HG03064 (cell line): ENCODE measurements at regions not wholly inside any gene's neighbourhood (a gene's known extent, or its start where the extent isn't known, plus 50 kb on each side); places are given as distances from the start of the nearest gene placed in this dataset.

Experiments used
- ATAC-seq: cut with Tn5 transposase; IDR thresholded peaks from one replicate; pipeline ENCODE4 v1.9.1; 2021; ENCODE audit warnings: low read depth; ENCODE audit not compliant: unreplicated experiment

DNA sequence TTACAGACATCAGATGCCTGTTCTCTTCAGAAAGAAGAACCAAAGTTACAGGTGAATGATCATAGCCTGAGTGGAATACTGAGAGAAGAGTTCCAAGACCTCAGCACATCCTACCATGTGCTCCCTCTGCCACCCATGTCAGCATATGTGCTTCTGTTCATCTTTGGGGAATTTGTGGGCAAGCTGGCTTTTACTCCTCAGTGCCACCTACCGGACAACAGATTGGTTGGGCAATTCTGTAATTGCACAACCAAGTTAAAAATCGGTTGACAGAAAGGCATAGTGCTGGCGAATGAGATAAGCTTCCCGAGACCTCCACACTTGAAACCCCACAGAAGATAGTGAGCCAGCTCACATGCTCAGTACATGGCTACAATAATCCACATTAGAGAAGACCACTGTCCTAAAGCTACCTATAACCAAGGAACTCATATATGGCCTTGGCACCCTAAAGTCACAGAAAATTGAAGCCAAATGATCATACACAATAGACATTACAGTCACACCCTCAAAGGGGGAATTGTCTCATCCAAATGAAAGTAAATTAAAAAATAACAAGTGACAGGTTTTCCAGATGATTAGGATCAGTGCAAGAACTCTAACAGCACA lies 1238.0 kb upstream of the NUDT12 start:
- ATAC-seq, result no peak

DNA sequence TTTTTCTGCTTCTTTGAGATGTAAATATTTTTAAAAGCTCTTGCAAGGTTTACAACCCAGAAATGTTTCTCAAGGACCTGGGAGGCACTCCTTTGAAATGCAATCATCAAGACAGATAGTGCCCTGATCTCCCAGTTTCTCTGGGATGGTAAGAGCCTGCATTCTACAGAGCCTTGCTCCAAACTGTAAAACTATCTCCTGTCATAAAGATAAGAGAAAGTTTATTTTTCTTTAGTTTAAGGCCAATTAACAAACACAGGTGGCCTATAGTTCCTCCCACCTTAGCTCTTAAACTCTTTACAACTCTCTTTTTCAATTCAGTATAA lies 1231.1 kb upstream of the NUDT12 start:
- no peak for ATAC-seq

DNA sequence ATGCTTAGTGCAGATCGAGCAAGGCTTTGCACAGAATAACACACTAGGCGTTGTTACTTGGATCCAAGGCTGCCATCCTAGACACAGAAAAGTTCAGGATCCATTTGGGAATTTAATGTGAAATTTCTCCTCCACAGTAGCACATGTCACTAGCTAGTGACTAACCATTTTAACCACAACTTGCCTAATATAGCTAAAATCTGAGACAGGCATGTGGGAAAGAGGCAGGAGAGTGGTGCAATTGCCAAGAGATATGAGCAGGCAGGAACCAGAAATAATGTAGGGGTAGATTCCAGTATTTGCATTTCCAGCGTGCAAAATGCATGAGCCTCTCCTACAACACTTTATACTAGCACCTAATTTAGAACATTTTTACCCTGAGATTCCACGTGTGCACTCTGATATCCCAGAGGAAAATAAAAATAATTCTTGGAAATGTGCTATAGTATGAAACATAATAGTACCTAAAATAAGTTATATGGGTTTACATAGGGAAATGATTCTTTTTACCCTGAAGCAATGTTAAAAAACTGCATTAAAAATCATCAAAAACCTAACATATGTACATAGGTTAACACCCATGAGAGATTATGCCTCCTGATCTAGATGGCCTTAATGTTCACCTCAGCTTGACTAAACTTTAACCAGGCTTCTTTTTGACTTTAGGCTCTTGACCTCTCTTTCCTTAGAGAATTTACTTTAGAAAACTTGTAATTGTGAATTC lies 1230.6 kb upstream of the NUDT12 start:
- ATAC-seq, result no peak

DNA sequence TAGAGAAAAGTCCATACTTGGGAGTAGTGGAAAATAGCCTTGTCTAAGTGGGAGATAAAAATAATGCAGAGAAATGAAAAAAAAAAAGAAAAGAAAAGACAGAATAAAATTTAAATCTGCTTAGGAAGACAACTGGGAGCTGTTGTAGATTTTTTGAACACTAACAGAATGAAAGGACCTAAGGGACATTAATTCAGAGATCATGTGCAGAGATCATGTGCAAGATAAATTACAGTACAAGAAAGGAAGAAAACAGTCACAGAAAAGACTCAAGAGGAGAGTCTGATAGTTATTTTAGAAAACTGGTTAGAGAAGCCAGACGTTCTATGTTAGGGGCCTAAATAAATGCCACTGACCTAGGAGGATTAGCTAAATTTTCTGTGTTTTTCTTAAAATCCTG lies 1226.8 kb upstream of the NUDT12 start:
- ATAC-seq, result no peak

DNA sequence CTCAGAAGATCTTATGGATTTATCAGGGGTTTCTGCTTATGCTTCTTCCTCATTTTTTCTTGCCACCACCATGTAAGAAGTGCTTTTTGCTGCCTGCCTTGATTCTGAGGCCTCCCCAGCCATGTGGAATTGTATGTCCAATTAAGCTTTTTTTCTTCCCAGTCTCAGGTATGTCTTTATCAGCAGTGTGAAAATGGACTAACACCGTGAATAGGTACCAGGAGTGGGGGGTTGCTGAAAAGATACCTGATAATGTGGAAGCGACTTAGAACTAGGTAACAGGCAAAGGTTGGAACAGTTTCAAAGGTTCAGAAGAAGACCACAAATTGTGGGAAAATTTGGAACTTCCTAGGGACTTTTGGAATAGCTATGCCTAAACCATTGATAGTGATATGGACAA lies 1222.5 kb upstream of the NUDT12 start:
- no peak for ATAC-seq

DNA sequence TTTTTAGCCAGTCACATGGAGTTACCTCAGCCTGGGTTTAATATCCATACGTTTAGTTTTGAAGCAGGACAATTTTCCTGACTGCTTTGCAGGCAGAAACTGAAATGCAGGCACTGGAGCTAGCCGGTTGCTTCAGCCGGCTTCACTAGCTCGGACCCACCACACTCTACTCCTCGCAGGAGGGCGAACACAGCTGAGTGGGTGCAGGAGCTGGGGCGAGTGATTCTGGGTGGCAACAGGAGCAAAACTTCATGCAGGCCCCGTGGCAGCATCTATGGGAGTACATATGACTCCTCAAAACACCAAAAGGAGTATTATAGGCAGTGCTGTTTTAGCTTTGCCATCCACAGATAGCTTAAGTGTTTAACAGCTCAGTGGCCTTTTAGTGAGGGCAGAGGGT lies 1211.8 kb upstream of the NUDT12 start:
- no peak for ATAC-seq

DNA sequence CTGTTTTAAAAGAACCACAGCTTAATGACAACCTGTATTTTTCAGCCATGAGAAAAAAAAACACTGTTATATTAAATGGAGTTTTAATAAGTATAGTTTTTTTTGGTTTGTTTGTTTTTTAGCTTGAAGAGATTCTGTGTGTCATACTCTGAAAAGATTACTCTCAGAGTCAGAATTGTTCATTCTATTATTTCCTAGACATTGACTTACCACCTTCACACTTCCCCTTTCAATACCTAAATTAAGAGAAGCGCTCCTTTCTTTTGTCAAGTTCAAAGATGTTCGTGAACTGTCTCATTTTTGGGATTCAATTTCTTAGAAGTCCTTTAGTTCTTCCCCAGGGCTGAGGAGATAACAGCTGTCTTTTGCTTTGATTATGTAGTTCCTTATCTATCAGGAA lies 1201.6 kb upstream of the NUDT12 start:
- no peak for ATAC-seq

DNA sequence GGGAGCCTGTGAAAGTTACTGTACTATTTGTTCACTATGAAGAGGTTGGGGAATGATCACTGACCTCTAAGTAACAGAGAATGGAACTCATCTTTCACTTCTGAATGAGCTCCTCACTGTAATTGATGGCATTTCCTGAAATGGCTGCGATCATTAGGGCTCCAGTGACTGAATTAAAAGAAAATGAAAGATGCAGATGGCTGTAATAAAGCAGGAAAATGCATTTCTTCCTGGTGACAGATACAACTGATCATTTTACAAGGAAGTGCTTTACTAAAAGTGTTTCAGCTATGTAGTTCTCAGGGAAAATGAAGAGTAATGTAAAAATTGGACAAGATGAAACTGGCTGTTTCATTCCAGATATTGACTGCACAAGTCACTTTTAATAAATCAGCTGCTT lies 1200.6 kb upstream of the NUDT12 start:
- no peak for ATAC-seq

DNA sequence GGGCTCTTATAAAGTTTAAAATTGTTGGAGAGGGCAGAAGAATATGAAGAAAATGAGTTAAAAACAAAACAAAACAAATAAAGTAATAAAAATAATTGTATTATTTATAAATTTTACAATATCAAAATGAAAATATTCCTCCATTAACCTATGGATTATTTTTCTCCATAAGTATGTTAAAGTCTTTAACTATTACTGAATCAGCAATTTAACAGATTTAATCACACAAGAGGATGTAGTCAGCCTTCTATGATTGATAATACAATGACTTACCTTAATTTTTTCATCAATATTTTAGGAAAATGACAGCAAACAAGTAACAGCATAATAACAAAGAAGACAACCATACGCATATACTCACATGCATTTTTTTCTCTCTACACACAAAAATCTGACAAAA lies 1195.3 kb upstream of the NUDT12 start:
- ATAC-seq, result no peak

DNA sequence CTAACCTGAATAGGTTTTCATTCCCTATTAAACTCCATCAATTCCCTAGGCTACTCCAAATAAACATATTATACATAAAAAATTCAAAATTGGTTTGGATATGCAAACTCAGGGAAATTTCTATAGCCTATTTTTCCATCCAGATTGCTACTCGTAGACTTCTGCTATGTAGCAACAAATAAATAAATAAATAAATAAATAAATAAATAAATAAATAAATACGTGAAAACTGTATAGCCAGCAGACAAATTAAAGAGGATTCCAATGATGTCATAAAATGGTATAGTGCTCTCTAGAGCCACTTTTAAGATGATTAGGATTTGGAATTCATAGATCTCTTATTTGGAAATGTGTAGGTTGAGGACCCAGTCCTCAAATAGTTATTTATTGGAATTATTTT lies 1193.2 kb upstream of the NUDT12 start:
- no peak for ATAC-seq

DNA sequence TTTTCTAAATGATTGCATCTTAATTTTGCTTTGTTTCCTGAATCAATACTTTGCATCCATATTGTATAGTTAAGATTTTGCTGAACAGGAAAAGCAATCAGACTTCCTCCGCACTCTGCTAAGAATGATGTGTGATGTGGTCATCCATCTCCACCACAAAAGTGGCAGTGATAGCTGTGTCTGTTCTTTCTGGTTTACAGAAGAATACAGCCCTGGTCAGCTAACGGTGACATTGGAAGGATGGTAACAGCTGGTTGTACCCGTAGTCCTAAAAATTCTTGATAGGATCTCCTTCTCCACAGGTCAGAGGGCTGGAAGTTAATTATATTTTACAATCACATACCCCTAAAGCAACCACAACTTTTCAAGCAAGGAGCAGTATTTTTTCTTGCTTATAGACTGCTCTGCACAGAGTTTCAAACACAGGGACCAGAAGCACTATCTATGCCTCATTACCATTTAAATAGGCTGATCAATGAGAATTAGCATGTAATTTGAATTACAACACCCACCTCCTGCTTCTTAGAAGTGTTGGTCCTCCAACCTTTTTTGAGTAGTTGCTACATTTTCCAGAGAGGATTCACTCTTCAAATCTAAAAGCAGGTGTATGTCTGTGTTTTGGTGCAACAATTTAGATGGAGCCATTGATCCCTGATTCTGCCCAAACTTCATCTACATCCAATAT lies 1191.9 kb upstream of the NUDT12 start:
- no peak for ATAC-seq

DNA sequence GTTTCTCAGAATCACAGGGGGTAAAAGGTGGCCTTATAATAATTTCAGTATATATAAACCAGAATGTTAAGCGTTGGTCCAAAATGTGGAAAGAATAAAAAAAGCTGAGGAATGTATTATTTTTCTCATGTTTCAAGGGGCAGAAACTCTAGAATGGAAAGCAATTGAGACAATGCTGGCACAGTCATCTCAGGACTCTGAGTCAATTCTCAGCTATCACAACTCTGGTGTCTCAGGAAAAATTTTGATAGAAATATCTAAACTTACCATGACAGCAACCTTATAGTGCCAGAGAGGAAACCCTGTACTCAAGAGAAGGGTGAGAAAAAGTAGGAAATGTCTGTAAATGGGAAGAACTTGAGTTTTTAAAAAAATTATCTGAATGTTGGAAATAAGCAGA lies 1189.4 kb upstream of the NUDT12 start:
- ATAC-seq, result no peak

DNA sequence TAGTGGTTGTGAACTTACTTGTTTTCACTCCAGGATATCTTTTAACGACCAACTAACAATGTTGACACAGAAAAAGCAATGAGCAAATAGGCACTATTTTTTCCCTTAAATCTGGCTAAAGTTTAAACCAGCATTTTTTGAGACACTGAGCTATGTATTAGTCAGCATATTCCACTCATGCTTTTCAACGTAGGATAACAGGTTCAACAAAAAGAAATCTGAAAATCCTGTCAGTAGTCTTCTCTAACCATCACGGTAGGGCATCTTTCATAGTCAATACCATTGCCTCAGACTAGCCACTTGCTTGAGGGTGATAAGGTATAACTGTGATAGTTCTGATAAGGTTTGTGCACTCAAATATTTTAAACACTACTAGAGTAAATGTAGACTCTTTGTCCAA lies 1177.3 kb upstream of the NUDT12 start:
- ATAC-seq, result no peak

DNA sequence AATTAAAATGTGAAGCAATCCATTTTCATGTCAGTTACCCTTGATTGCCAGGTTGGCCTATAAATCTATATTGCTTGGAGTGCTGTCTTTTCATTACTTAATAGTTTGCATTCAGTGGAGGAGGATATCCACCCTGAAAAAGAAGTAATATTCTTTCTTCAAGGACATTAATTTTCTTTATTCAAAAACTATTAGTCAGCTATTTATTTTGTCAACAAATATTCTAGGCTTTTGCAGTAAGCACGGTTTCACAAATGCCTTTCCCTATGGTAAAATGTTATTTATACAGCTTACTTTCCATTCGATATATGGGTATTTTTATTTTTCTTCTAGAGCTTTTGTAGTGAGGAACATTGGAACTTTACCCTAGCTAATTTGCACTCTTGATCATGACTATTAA lies 1176.9 kb upstream of the NUDT12 start:
- no peak for ATAC-seq

DNA sequence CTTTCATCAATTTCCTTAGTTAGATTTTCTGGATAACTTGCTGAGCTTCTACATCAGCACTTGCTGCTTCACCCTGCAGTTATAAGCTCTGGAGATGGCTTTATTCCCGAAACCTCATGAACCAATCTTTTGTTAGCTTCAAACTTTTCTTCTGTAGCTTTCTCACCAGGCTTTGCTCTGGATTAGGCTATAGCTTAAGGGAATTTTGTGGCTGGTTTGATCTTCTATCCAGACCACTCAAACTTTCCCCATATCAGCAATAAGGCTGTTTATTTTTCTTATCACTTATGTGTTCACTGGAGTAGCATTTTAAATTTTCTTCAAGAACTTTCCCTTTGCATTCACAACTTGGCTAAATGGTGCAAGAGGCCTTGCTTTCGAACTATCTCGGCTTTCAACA lies 1173.5 kb upstream of the NUDT12 start:
- no peak for ATAC-seq

DNA sequence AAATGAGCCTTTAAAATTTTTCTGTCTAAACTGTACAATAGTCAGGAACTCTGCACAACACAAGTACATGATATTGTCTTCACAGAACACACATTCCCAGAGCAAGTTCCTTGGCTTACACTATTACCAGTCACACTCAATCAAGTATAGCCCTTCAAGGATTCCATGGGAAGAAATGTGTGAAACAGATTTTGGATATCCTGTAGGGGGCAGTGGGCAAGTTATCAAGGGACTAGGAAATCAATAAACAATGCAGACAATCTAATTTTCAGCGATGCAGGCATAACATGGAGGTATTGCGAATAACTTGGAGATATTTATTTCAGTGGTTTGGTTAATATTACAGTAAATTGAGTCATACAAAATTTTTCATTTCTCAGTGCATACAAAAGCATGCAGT lies 1171.5 kb upstream of the NUDT12 start:
- no peak for ATAC-seq

DNA sequence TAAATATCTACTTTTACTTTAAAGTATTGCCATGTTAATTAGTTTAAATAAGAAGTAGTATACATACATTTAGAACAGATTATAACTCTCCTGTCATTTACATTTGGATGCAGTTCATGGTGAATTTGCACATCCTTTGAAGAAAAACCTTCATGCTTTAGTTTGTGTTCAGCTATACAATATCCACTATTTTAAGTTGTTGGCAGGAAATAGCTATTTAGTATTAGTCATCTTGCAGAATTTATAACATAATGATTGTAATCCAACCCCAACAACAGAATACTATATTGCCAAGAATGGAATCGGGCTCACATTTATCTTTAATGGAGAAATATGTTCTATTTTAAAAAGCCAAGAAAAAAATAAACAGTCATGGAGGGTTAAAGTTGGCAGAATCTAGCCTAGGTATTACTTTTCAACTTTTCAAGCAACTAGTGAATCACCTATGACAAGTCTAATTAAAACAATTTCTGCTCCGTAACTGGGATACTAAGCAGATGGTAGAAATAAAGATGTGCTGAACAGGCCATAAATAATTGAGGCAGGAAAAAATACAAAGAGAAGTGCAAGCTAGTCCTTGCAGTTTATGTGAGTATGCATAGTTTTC lies 1170.6 kb upstream of the NUDT12 start:
- ATAC-seq, result no peak

DNA sequence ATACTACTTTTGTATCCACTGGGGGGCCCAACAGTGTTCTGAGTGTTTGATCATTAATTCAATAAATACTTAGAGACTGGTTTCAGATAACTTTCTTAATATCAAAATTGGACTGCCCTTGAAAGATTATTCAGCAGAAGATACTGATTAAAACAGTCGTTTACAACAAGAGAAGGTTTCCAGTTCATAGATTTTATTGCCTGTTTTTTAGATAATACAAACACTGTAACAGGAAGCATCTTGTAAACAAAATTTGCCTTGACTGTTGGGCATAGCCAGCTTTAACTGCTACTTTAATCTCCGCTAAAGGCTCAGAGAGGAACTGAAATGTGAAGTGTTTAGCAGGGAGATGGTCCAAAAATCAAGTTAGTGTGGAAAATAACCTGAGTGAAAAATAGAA lies 1168.7 kb upstream of the NUDT12 start:
- no peak for ATAC-seq

DNA sequence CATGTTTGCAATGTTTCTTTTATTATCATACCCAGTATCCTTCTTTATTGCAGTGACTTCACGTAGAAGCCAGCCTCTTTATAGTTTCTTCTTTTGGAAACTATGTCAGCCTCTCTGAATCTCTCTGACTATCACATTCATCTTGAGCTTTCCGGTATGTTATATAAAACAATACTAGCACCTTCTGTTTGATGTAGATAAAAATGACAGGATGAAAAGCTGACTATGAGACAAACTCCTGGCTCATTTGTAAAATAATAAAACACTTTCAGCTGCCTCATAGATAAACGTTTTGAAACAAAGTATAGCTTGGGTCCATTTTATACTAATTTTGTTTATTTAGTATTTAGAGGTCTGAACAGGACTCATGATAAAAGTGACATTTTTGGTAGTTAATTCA lies 1145.4 kb upstream of the NUDT12 start:
- ATAC-seq, result no peak

DNA sequence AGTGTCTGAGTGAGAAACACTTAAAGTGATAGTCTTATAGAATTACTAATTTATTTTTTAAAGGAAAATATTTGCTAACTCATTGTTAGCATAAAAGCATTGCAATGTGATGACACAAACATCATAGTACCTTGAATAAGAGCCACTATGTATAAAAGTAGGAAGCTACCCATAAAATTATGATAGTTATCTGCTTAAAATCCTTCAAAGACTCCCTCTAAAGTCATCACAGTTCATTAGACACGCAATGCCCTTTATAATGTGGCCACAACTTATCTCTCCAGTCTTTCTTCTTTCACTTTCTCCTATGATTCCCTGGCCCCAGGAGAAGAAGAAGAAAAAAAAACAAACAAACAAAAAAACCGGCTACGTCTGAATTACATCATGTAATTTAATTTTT lies 1144.0 kb upstream of the NUDT12 start:
- ATAC-seq, result no peak

DNA sequence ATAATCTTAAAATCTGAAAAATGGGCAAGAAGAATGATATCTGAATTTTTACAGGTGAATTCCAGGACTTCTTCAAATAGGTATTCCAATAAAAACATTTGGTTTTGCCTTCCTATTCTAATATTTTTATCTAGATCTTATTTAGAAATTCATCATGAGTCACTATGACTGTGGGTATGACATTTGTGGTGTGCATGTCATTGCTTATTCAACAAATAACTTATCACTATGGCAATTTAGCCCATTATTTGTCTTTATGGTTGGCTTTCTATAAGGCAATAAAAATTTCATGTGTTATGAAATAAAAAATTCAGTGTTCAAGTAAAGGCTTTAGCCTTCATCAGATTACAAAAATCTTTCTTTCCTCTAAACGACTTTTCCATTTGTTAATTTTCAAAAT lies 1139.6 kb upstream of the NUDT12 start:
- no peak for ATAC-seq

DNA sequence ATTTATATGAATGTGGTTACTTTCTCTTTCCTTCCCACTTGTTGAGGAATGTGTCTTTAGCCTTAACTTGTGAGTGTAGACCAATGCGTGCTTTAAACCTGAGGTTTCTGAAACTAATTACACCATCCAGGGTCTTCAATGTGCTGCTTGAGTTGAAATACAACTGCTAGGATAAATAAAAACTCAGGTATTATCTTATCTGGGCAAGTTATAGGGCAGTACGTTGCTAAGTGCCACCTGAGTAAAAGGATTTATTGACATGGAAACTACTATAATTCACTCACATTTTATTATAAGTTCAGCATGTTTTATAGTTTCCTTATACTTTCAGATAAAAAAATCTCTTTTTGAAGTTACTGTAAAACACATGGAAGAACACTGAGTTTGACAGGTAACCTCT lies 1136.8 kb upstream of the NUDT12 start:
- ATAC-seq, result no peak
